A549 (cell line): ENCODE measurements at regions not wholly inside any gene's neighbourhood (a gene's known extent, or its start where the extent isn't known, plus 50 kb on each side); places are given as distances from the start of the nearest gene placed in this dataset.

Source experiments
- ATAC-seq, 2 experiments: fragments of 200-7000 bp in 1 of 2; fragments of >200 bp in 1 of 2; cut with Nextera tagmentation in 1 of 2; cut with Tn5 transposase in 1 of 2; 3 replicates each; pipeline versions ENCODE4 v1.8.0 to v1.9.1; 2018 to 2020; ENCODE audit warnings: mild to moderate bottlenecking in 1 of 2, moderate library complexity in 1 of 2
- CTCF ChIA-PET: fragments of 300-600 bp; sonication (Branson Sonifier 250); formaldehyde crosslinking; extraction: SDS; loops from one replicate; lab custom pipeline; 2021; ENCODE audit warnings: antibody characterized with exemption, inconsistent platforms; lab: Yijun Ruan, JAX
- POLR2A ChIA-PET: fragments of 350-600 bp; formaldehyde crosslinking; extraction: SDS; loops from one replicate; lab custom pipeline; 2021; ENCODE audit warnings: antibody characterized with exemption, inconsistent platforms; lab: Yijun Ruan, JAX
- DNase-seq, 2 experiments: peaks; one replicate each; pipeline versions ENCODE4 v3.0.0 to v3.0.0-alpha.2; 2011 to 2016; ENCODE audit warnings: low read depth in 1 of 2, low spot score in 1 of 2
- FAIRE-seq: peaks from 2 replicates; lab custom pipeline; 2011; peaks lifted over from hg19 to GRCh38; lab: Jason Lieb, UNC
- H3K27ac ChIP-seq, 2 experiments: fragments of >200 bp; sonication (Bioruptor Twin); formaldehyde crosslinking; 3 replicates each; pipeline ENCODE4 v1.5.1; 2016 to 2017
- H3K4me1 ChIP-seq: fragments of >200 bp; sonication (Bioruptor Twin); formaldehyde crosslinking; 3 replicates; pipeline ENCODE4 v1.6.1; 2016
- H3K4me2 ChIP-seq: fragments of >200 bp; sonication (Bioruptor Twin); formaldehyde crosslinking; 3 replicates; pipeline ENCODE4 v1.6.1; 2016
- H3K4me3 ChIP-seq: fragments of >200 bp; sonication (Bioruptor Twin); formaldehyde crosslinking; 3 replicates; pipeline ENCODE4 v1.5.1; 2016
- H3K9me3 ChIP-seq: fragments of >200 bp; sonication (Bioruptor Twin); formaldehyde crosslinking; 3 replicates; pipeline ENCODE4 v1.6.1; 2016
- ATOH8 ChIP-seq: fragments of 250-450 bp; sonication (Bioruptor Pico); IDR thresholded peaks from 2 replicates; pipeline ENCODE4 v1.5.0; 2020; ENCODE audit warnings: low read depth, mild to moderate bottlenecking, moderate library complexity
- BHLHE40 ChIP-seq: IDR thresholded peaks from 2 replicates; pipeline ENCODE4 v1.6.1; 2012; ENCODE audit warnings: low read depth, low read length, inconsistent platforms
- CBX8 ChIP-seq: fragments of 200-600 bp; sonication (generic); IDR thresholded peaks from 2 replicates; pipeline ENCODE4 v1.6.1; 2016
- CEBPB ChIP-seq, 2 experiments: fragments of >200 bp in 1 of 2; sonication (Bioruptor Twin) in 1 of 2; formaldehyde crosslinking in 1 of 2; IDR thresholded peaks; 2 replicates each; pipeline ENCODE4 v1.6.1; 2012 to 2016
- CHD2 ChIP-seq: fragments of 150-350 bp; IDR thresholded peaks from 2 replicates; pipeline ENCODE4 v1.6.1; 2014; ENCODE audit warnings: low read length; ENCODE audit not compliant: partially characterized antibody
- CHD4 ChIP-seq: fragments of 200-600 bp; sonication (generic); IDR thresholded peaks from 2 replicates; pipeline ENCODE4 v1.6.1; 2016; ENCODE audit warnings: antibody characterized with exemption, mild to moderate bottlenecking, borderline replicate concordance
- EHF ChIP-seq: fragments of 250-450 bp; sonication (Bioruptor Pico); IDR thresholded peaks from 2 replicates; pipeline ENCODE4 v1.5.0; 2020; ENCODE audit warnings: mild to moderate bottlenecking
- EHMT2 ChIP-seq: fragments of 200-600 bp; sonication (generic); IDR thresholded peaks from 2 replicates; pipeline ENCODE4 v1.6.1; 2016; ENCODE audit warnings: antibody characterized with exemption, low read depth, mild to moderate bottlenecking, moderate library complexity
- EP300 ChIP-seq, 2 experiments: fragments of >200 bp; sonication (Bioruptor Twin); formaldehyde crosslinking; IDR thresholded peaks; 2 replicates in 1 of 2; 3 replicates in 1 of 2; pipeline ENCODE4 v1.6.1; 2016 to 2017
- ESRRA ChIP-seq: fragments of 150-350 bp; IDR thresholded peaks from 2 replicates; pipeline ENCODE4 v1.6.1; 2014; ENCODE audit warnings: mild to moderate bottlenecking, low read length, borderline replicate concordance
- FOSL2 ChIP-seq, 2 experiments: fragments of 450-650 bp in 1 of 2; fragments of >200 bp in 1 of 2; sonication (Bioruptor Twin) in 1 of 2; formaldehyde crosslinking; IDR thresholded peaks; 2 replicates each; pipeline versions ENCODE4 v1.5.0 to v1.6.1; 2016 to 2020; ENCODE audit warnings: mild to moderate bottlenecking in 1 of 2, moderate library complexity in 1 of 2
- FOXS1 ChIP-seq: fragments of 250-450 bp; sonication (Bioruptor Pico); IDR thresholded peaks from 2 replicates; pipeline ENCODE4 v1.5.0; 2020; ENCODE audit warnings: mild to moderate bottlenecking, moderate library complexity
- GATA3 ChIP-seq: IDR thresholded peaks from 2 replicates; pipeline ENCODE4 v1.6.1; 2012; ENCODE audit warnings: borderline replicate concordance
- HDAC2 ChIP-seq: fragments of 200-600 bp; sonication (generic); IDR thresholded peaks from 2 replicates; pipeline ENCODE4 v1.6.1; 2016
- HES2 ChIP-seq: fragments of >200 bp; sonication (Bioruptor Twin); formaldehyde crosslinking; IDR thresholded peaks from 2 replicates; pipeline ENCODE4 v1.6.1; 2016
- HEYL ChIP-seq: fragments of 250-450 bp; sonication (Bioruptor Pico); IDR thresholded peaks from 2 replicates; pipeline ENCODE4 v1.8.0; 2021; ENCODE audit warnings: mild to moderate bottlenecking, moderate library complexity
- HOXA7 ChIP-seq: fragments of 250-450 bp; sonication (Bioruptor Pico); IDR thresholded peaks from 2 replicates; pipeline ENCODE4 v1.5.0; 2020; ENCODE audit warnings: mild to moderate bottlenecking, moderate library complexity
- JUN ChIP-seq, 2 experiments: fragments of >200 bp; sonication (Bioruptor Twin); formaldehyde crosslinking; IDR thresholded peaks; 2 replicates in 1 of 2; 3 replicates in 1 of 2; pipeline ENCODE4 v1.6.1; 2016 to 2017
- JUNB ChIP-seq: fragments of >200 bp; sonication (Bioruptor Twin); formaldehyde crosslinking; IDR thresholded peaks from 2 replicates; pipeline ENCODE4 v1.6.1; 2016
- KDM1A ChIP-seq: fragments of 200-600 bp; sonication (generic); IDR thresholded peaks from 2 replicates; pipeline ENCODE4 v1.6.1; 2016; ENCODE audit warnings: low read depth, mild to moderate bottlenecking
- KDM5A ChIP-seq: fragments of 200-600 bp; sonication (generic); IDR thresholded peaks from 2 replicates; pipeline ENCODE4 v1.6.1; 2016; ENCODE audit warnings: antibody characterized with exemption, mild to moderate bottlenecking
- MAX ChIP-seq: IDR thresholded peaks from 2 replicates; pipeline ENCODE4 v1.6.1; 2012
- NFE2L2 ChIP-seq: fragments of 150-350 bp; conservative IDR thresholded peaks from 2 replicates; pipeline ENCODE4 v1.6.1; 2014; ENCODE audit warnings: low read length
- NR3C1 ChIP-seq: fragments of >200 bp; sonication (Bioruptor Twin); formaldehyde crosslinking; IDR thresholded peaks from 3 replicates; pipeline ENCODE4 v1.6.1; 2017
- PBX3 ChIP-seq: IDR thresholded peaks from 2 replicates; pipeline ENCODE4 v1.6.1; 2012
- PHF8 ChIP-seq: fragments of 200-600 bp; sonication (generic); IDR thresholded peaks from 2 replicates; pipeline ENCODE4 v1.6.1; 2016; ENCODE audit warnings: low read depth, mild to moderate bottlenecking, antibody characterized with exemption, moderate library complexity, borderline replicate concordance
- POLR2AphosphoS2 ChIP-seq: conservative IDR thresholded peaks from 2 replicates; pipeline ENCODE4 v1.6.1; 2012; ENCODE audit warnings: low read length, improper control_type of control experiment, inconsistent platforms
- RCOR1 ChIP-seq: fragments of 150-350 bp; IDR thresholded peaks from 2 replicates; pipeline ENCODE4 v1.6.1; 2014; ENCODE audit warnings: antibody characterized with exemption, low read length, low read depth
- REST ChIP-seq: fragments of 200-600 bp; sonication (generic); IDR thresholded peaks from 2 replicates; pipeline ENCODE4 v1.6.1; 2016; ENCODE audit warnings: antibody characterized with exemption, mild to moderate bottlenecking, moderate library complexity
- TFCP2L1 ChIP-seq: fragments of 250-450 bp; sonication (Bioruptor Pico); IDR thresholded peaks from 2 replicates; pipeline ENCODE4 v1.5.0; 2021; ENCODE audit warnings: mild to moderate bottlenecking
- TP53 ChIP-seq: fragments of 250-450 bp; sonication (Bioruptor Pico); IDR thresholded peaks from 2 replicates; pipeline ENCODE4 v1.5.0; 2021; ENCODE audit warnings: mild to moderate bottlenecking, moderate library complexity
- ZSCAN20 ChIP-seq: fragments of 250-450 bp; sonication (Bioruptor Pico); IDR thresholded peaks from 2 replicates; pipeline ENCODE4 v1.8.0; 2022; ENCODE audit warnings: mild to moderate bottlenecking, moderate library complexity
- WGBS: methylation state at CpG from one replicate; pipeline ENCODE4 v1.1.6; 2017; ENCODE audit errors: missing lambda C conversion rate; 5-methylcytosine and 5-hydroxymethylcytosine counted together

GRCh38 chr10:57049096-57049495, 688.0 kb upstream of the ZWINT start:
- Histone ChIP-seq H3K4me3 (no peak overlapping the region), H3K9me3 (0 out of 3 replicates have a peak, but pooled peaks cover 3% of the 10 kb centered on the region), H3K27ac (no peak overlapping the region), H3K4me2 (no peak overlapping the region), H3K4me1 (no peaks in the 10 kb centered on the region)
- WGBS: 0% methylated on average over 2 of the region's 2 CpGs
- DNase-seq (no peak), ATAC-seq (no peak), FAIRE-seq (no peak)
- ChIA-PET CTCF (no interaction called here), POLR2A (no interaction called here)
- TF ChIP-seq POLR2AphosphoS2: no peak
- TF ChIP-seq RCOR1: no peak
- TF ChIP-seq PHF8: no peak
- no peak for TF ChIP-seq HES2
- no peak for TF ChIP-seq FOSL2 (IDR thresholded peaks at IDR 0.05)
- no peak for TF ChIP-seq FOSL2 (CRISPR knock-in tag; IDR thresholded peaks at IDR 0.05)
- no peak for TF ChIP-seq EP300 (IDR thresholded peaks at IDR 0.05)
- no peak for TF ChIP-seq HOXA7 (CRISPR knock-in tag)

- POLR2A ChIA-PET: no interaction called here
- Histone ChIP-seq H3K4me3 (no peak overlapping the region), H3K4me2 (no peak overlapping the region), H3K4me1 (no peaks in the 10 kb centered on the region), H3K27ac (no peak overlapping the region)
- no peak for DNase-seq
- no peak for FAIRE-seq
- WGBS: 2% methylated on average over 2 of the region's 2 CpGs
- no peak for TF ChIP-seq JUNB
- TF ChIP-seq ESRRA: no peak
- no peak for TF ChIP-seq EHF (CRISPR knock-in tag)
- TF ChIP-seq FOXS1: no peak
- TF ChIP-seq CHD4: no peak
- no peak for TF ChIP-seq CHD2
- no peak for TF ChIP-seq TP53 (CRISPR knock-in tag)
- no peak for TF ChIP-seq MAX
- TF ChIP-seq CEBPB (IDR thresholded peaks at IDR 0.05): no peak
- no peak for TF ChIP-seq NR3C1
- no peak for TF ChIP-seq NFE2L2
- no peak for TF ChIP-seq TFCP2L1 (CRISPR knock-in tag)
- TF ChIP-seq CBX8: no peak
- no peak for TF ChIP-seq GATA3
- TF ChIP-seq KDM5A: no peak
- no peak for TF ChIP-seq KDM1A
- TF ChIP-seq PBX3: no peak
- no peak for TF ChIP-seq HEYL (CRISPR knock-in tag)
- no peak for TF ChIP-seq JUN (IDR thresholded peaks at IDR 0.05)
- TF ChIP-seq, all 56 proteins: peak for 0
- H3K9me3 ChIP-seq: no peaks in the 10 kb centered on the region
- CTCF ChIA-PET: no interaction called here
- no peak for ATAC-seq
Measured at GRCh38 chr10:57038531-57038930, 677.5 kb upstream of the ZWINT start.

- 6% methylated on average over 2 of the region's 2 CpGs for WGBS
- no peak for DNase-seq
- CTCF ChIA-PET: interaction anchor here (0.6 kb wide), 1 partner anchor 94 kb away, joined by 3 read pairs; no protein-coding TSS in a partner anchor
- TF ChIP-seq EHMT2: no peak
- no peak for TF ChIP-seq TFCP2L1 (CRISPR knock-in tag)
- TF ChIP-seq POLR2AphosphoS2: no peak
- TF ChIP-seq BHLHE40: no peak
- TF ChIP-seq KDM5A: no peak
- TF ChIP-seq ZSCAN20 (CRISPR knock-in tag): no peak
- TF ChIP-seq PHF8: no peak
- TF ChIP-seq HDAC2: no peak
- TF ChIP-seq TP53 (CRISPR knock-in tag): no peak
- TF ChIP-seq REST: no peak
- no peak for TF ChIP-seq ATOH8 (CRISPR knock-in tag)
Measured at GRCh38 chr10:57035310-57035709, 674.3 kb upstream of the ZWINT start.

More at GRCh38 chr10:57035310-57035709, 674.3 kb upstream of the ZWINT start:
- FAIRE-seq: no peak
- no peak overlapping the region for H3K4me2 ChIP-seq
- H3K4me1 ChIP-seq: no peaks in the 10 kb centered on the region
- POLR2A ChIA-PET: no interaction called here
- no peaks in the 10 kb centered on the region for H3K9me3 ChIP-seq
- H3K4me3 ChIP-seq: no peak overlapping the region
- H3K27ac ChIP-seq: no peak overlapping the region
- no peak for ATAC-seq
